H1 (cell line): ENCODE measurements at regions not wholly inside any gene's neighbourhood (a gene's known extent, or its start where the extent isn't known, plus 50 kb on each side); places are given as distances from the start of the nearest gene placed in this dataset.

ENCODE experiments used
- CTCF ChIA-PET: fragments of 300-600 bp; sonication (Branson Sonifier 250); formaldehyde crosslinking; loops from one replicate; lab custom pipeline; 2021; ENCODE audit not compliant: partially characterized antibody; lab: Charles Lee
- POLR2A ChIA-PET: fragments of 300-600 bp; sonication (Branson Sonifier 250); formaldehyde crosslinking; loops from one replicate; lab custom pipeline; 2021; ENCODE audit warnings: inconsistent platforms; ENCODE audit not compliant: partially characterized antibody; lab: Charles Lee
- DNase-seq, 2 experiments: peaks; one replicate each; pipeline versions ENCODE4 v3.0.0 to v3.0.0-alpha.2; 2010 to 2022; ENCODE audit warnings: low spot score in 2 of 2, low read depth in 1 of 2, mixed read lengths in 1 of 2
- FAIRE-seq: peaks from 2 replicates; lab custom pipeline; 2011; peaks lifted over from hg19 to GRCh38; lab: Jason Lieb, UNC
- H2AFZ ChIP-seq: 2 replicates; pipeline ENCODE4 v1.8.1; 2012; ENCODE audit warnings: low read length, inconsistent platforms
- H2AK5ac ChIP-seq: 2 replicates; pipeline ENCODE4 v1.6.1; 2013; ENCODE audit warnings: low read depth, low read length
- H2BK120ac ChIP-seq: replicated peaks from 2 replicates; pipeline ENCODE3; 2013; ENCODE audit warnings: low read depth, low read length, inconsistent platforms
- H2BK12ac ChIP-seq: 2 replicates; pipeline ENCODE4 v1.6.1; 2013; ENCODE audit warnings: low read depth, low read length
- H2BK15ac ChIP-seq: 2 replicates; pipeline ENCODE4 v1.6.1; 2013; ENCODE audit warnings: low read length
- H2BK20ac ChIP-seq: 2 replicates; pipeline ENCODE4 v1.6.1; 2013; ENCODE audit warnings: low read length
- H2BK5ac ChIP-seq: 2 replicates; pipeline ENCODE4 v1.6.1; 2013; ENCODE audit warnings: low read depth, low read length
- H3K14ac ChIP-seq: 2 replicates; pipeline ENCODE4 v1.6.1; 2013; ENCODE audit warnings: inconsistent platforms; ENCODE audit not compliant: insufficient read length
- H3K18ac ChIP-seq: 2 replicates; pipeline ENCODE4 v1.6.1; 2013; ENCODE audit warnings: low read length; ENCODE audit errors: extremely low read depth
- H3K23ac ChIP-seq: 2 replicates; pipeline ENCODE4 v1.6.1; 2013; ENCODE audit warnings: inconsistent platforms; ENCODE audit not compliant: insufficient read length
- H3K23me2 ChIP-seq: 2 replicates; pipeline ENCODE4 v1.6.1; 2013; ENCODE audit warnings: low read depth, low read length
- H3K27ac ChIP-seq: 2 replicates; pipeline ENCODE4 v1.6.1; 2011; ENCODE audit warnings: low read depth, low read length, inconsistent platforms
- H3K27me3 ChIP-seq, 4 experiments: replicated peaks in 1 of 4; 1 replicate in 1 of 4; 2 replicates in 3 of 4; pipeline versions ENCODE4 v1.6.1 to v1.8.1; 2011 to 2013; ENCODE audit warnings: low read length in 3 of 4, mild to moderate bottlenecking in 3 of 4, inconsistent platforms in 2 of 4, mixed read lengths in 2 of 4, moderate library complexity in 1 of 4; ENCODE audit not compliant: control insufficient read depth in 3 of 4, insufficient read depth in 3 of 4; ENCODE audit errors: extremely low read depth in 1 of 4
- H3K36me3 ChIP-seq, 4 experiments: 2 replicates each; pipeline versions ENCODE4 v1.6.1 to v1.8.1; 2011 to 2013; ENCODE audit warnings: mild to moderate bottlenecking in 4 of 4, low read length in 3 of 4, moderate library complexity in 2 of 4, control low read depth in 1 of 4, inconsistent platforms in 1 of 4; ENCODE audit not compliant: insufficient read depth in 4 of 4, control insufficient read depth in 2 of 4
- H3K4ac ChIP-seq: replicated peaks from 2 replicates; pipeline ENCODE3; 2013; ENCODE audit warnings: low read length, low read depth, mixed read lengths, inconsistent platforms; ENCODE audit not compliant: insufficient read length
- H3K4me1 ChIP-seq, 4 experiments: replicated peaks in 1 of 4; 1 replicate in 1 of 4; 2 replicates in 3 of 4; pipeline versions ENCODE4 v1.6.1 to v1.8.1; 2011 to 2013; ENCODE audit warnings: low read length in 3 of 4, inconsistent platforms in 2 of 4, mixed read lengths in 1 of 4; ENCODE audit not compliant: insufficient read depth in 4 of 4, control insufficient read depth in 3 of 4
- H3K4me2 ChIP-seq, 2 experiments: 2 replicates each; pipeline versions ENCODE4 v1.6.1 to v1.8.1; 2011 to 2013; ENCODE audit warnings: low read depth in 2 of 2, low read length in 2 of 2, control low read depth in 1 of 2, inconsistent platforms in 1 of 2, mild to moderate bottlenecking in 1 of 2; ENCODE audit not compliant: insufficient read depth in 1 of 2
- H3K4me3 ChIP-seq, 4 experiments: fragments of 200-600, 300-600 bp in 1 of 4; sonication (generic), shearing (Covaris generic), sonication (Bioruptor Twin) in 1 of 4; 2 replicates each; pipeline versions ENCODE4 v1.5.1 to v1.8.1; 2011 to 2016; ENCODE audit warnings: low read length in 4 of 4, low read depth in 3 of 4, control low read depth in 2 of 4, inconsistent platforms in 2 of 4, mild to moderate bottlenecking in 2 of 4, mixed read lengths in 1 of 4, moderate library complexity in 1 of 4; ENCODE audit not compliant: insufficient read depth in 2 of 4; ENCODE audit errors: extremely low read depth in 1 of 4
- H3K56ac ChIP-seq: replicated peaks from 2 replicates; pipeline ENCODE3; 2013; ENCODE audit warnings: low read depth, mild to moderate bottlenecking, mixed read lengths, low read length, inconsistent platforms; ENCODE audit not compliant: insufficient read length
- H3K79me1 ChIP-seq: 2 replicates; pipeline ENCODE4 v1.6.1; 2013; ENCODE audit warnings: low read depth, low read length, control low read depth
- H3K79me2 ChIP-seq, 2 experiments: 2 replicates each; pipeline versions ENCODE4 v1.6.1 to v1.8.1; 2012 to 2013; ENCODE audit warnings: low read length in 2 of 2, mild to moderate bottlenecking in 2 of 2, inconsistent platforms in 1 of 2; ENCODE audit not compliant: insufficient read depth in 2 of 2, control insufficient read depth in 1 of 2
- H3K9ac ChIP-seq, 4 experiments: replicated peaks in 1 of 4; 1 replicate in 1 of 4; 2 replicates in 3 of 4; pipeline versions ENCODE4 v1.6.1 to v1.8.1; 2011 to 2013; ENCODE audit warnings: low read depth in 3 of 4, low read length in 3 of 4, control low read depth in 2 of 4, mild to moderate bottlenecking in 2 of 4, moderate library complexity in 2 of 4, inconsistent platforms in 1 of 4; ENCODE audit errors: extremely low read depth in 1 of 4
- H3K9me3 ChIP-seq, 2 experiments: 2 replicates each; pipeline versions ENCODE4 v1.6.1 to v1.8.1; 2012 to 2013; ENCODE audit warnings: mild to moderate bottlenecking in 2 of 2, moderate library complexity in 2 of 2, control low read depth in 1 of 2, inconsistent platforms in 1 of 2, low read depth in 1 of 2, low read length in 1 of 2, mixed read lengths in 1 of 2; ENCODE audit not compliant: insufficient read depth in 2 of 2
- H4K20me1 ChIP-seq, 2 experiments: replicated peaks in 1 of 2; 2 replicates each; pipeline versions ENCODE3 to v1.8.1; 2011 to 2013; ENCODE audit warnings: inconsistent platforms in 2 of 2, low read length in 2 of 2, mild to moderate bottlenecking in 1 of 2; ENCODE audit not compliant: insufficient read depth in 2 of 2, control insufficient read depth in 1 of 2
- H4K5ac ChIP-seq: 2 replicates; pipeline ENCODE4 v1.6.1; 2013; ENCODE audit warnings: low read length, low read depth, mixed read lengths, inconsistent platforms; ENCODE audit not compliant: insufficient read length
- H4K8ac ChIP-seq: 2 replicates; pipeline ENCODE4 v1.8.0; 2013; ENCODE audit warnings: mild to moderate bottlenecking, moderate library complexity, low read length, inconsistent platforms; ENCODE audit not compliant: insufficient read depth; ENCODE audit errors: extremely low read depth
- H4K91ac ChIP-seq: replicated peaks from 2 replicates; pipeline ENCODE3; 2013; ENCODE audit warnings: low read length, mixed read lengths, inconsistent platforms; ENCODE audit not compliant: insufficient read length
- BACH1 ChIP-seq: IDR thresholded peaks from 2 replicates; pipeline ENCODE4 v1.6.1; 2012; ENCODE audit warnings: low read length, improper control_type of control experiment
- BRCA1 ChIP-seq: IDR thresholded peaks from 2 replicates; pipeline ENCODE4 v1.6.1; 2012; ENCODE audit warnings: low read depth, low read length, improper control_type of control experiment
- CBX5 ChIP-seq: fragments of 300-800, 300-1000 bp; sonication (generic); IDR thresholded peaks from 2 replicates; pipeline ENCODE4 v1.7.1; 2016; ENCODE audit warnings: antibody characterized with exemption, low read length, low read depth
- CBX8 ChIP-seq: fragments of 300-800, 300-1000 bp; sonication (generic); IDR thresholded peaks from 2 replicates; pipeline ENCODE4 v1.7.1; 2016; ENCODE audit warnings: low read depth, low read length, borderline replicate concordance
- CHD1 ChIP-seq: IDR thresholded peaks from 2 replicates; pipeline ENCODE4 v1.6.1; 2012; ENCODE audit warnings: low read depth, low read length, improper control_type of control experiment
- CREB1 ChIP-seq: IDR thresholded peaks from 2 replicates; pipeline ENCODE4 v1.6.1; 2012; ENCODE audit warnings: inconsistent platforms
- E2F6 ChIP-seq: IDR thresholded peaks from 2 replicates; pipeline ENCODE4 v1.6.1; 2012; ENCODE audit warnings: inconsistent platforms
- MAFK ChIP-seq: IDR thresholded peaks from 2 replicates; pipeline ENCODE4 v1.6.1; 2012; ENCODE audit warnings: low read depth, mild to moderate bottlenecking, improper control_type of control experiment, low read length
- MAX ChIP-seq: IDR thresholded peaks from 2 replicates; pipeline ENCODE4 v1.6.1; 2012; ENCODE audit warnings: inconsistent platforms
- SAP30 ChIP-seq: fragments of 300-600 bp; sonication (generic); IDR thresholded peaks from 2 replicates; pipeline ENCODE4 v1.7.1; 2012; ENCODE audit warnings: low read length, moderate library complexity, mild to moderate bottlenecking, inconsistent platforms; ENCODE audit not compliant: insufficient read depth, insufficient replicate concordance
- SIX5 ChIP-seq: IDR thresholded peaks from 2 replicates; pipeline ENCODE4 v1.6.1; 2011; ENCODE audit warnings: mild to moderate bottlenecking, low read depth, low read length
- SP2 ChIP-seq: IDR thresholded peaks from 2 replicates; pipeline ENCODE4 v1.6.1; 2012; ENCODE audit warnings: mild to moderate bottlenecking, low read length, inconsistent platforms
- TCF12 ChIP-seq: IDR thresholded peaks from 2 replicates; pipeline ENCODE4 v1.6.1; 2011; ENCODE audit warnings: low read depth, mild to moderate bottlenecking, low read length
- WGBS, 2 experiments: shearing (Covaris generic) in 1 of 2; methylation state at CpG; one replicate each; pipeline versions ENCODE4 v1.1.6 to v1.1.7; 2013 to 2015; ENCODE audit warnings: low lambda C conversion rate in 2 of 2, mixed read lengths in 2 of 2, inconsistent platforms in 1 of 2, low coverage in 1 of 2, missing lambda C conversion rate in 1 of 2; ENCODE audit not compliant: insufficient replicate concordance in 2 of 2, insufficient coverage in 1 of 2, insufficient read length in 1 of 2; ENCODE audit errors: extremely low coverage in 1 of 2, missing lambda C conversion rate in 1 of 2; 5-methylcytosine and 5-hydroxymethylcytosine counted together

DNA sequence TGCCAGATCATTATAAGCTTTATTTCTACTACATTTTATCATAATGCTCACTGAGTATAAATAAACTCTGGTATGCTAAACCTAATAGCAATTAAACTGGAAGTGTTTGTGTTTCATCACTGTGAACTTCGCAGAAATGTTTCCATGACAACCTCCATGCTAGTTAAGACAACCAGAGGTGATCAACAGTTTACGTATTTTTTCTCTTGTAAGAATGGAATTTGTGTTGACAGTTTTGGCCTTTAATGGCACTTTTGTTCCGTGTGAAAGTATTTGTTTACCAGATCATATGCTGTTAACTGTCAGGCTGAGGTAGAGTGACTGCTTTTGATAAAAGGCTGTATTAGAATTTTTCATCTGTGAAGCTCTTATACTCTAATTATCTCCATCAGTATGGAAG is 212.1 kb upstream of the PPP1R3A start:
- H2AK5ac ChIP-seq, result no peak overlapping the region
- H2BK5ac ChIP-seq, result no peak overlapping the region
- no peaks in the 10 kb centered on the region for H3K79me2 ChIP-seq
- no peak overlapping the region for H3K14ac ChIP-seq
- H4K91ac ChIP-seq, result no peak overlapping the region
- H2BK15ac ChIP-seq, result no peak overlapping the region
- H2BK120ac ChIP-seq, result no peak overlapping the region
- CTCF ChIA-PET, result no interaction called here
- WGBS, 2 experiments, result 84% methylated on average over 3 of the region's 3 CpGs; no CpG with 5 or more reads in 1 of the 2 experiments
- H2BK20ac ChIP-seq, result no peak overlapping the region
- H3K27me3 ChIP-seq, result no peaks in the 10 kb centered on the region; a peak in 1 of 7 replicates
- POLR2A ChIA-PET, result no interaction called here
- H4K8ac ChIP-seq, result no peak overlapping the region
- H3K56ac ChIP-seq, result no peak overlapping the region
- no peak for FAIRE-seq
- no peaks in the 10 kb centered on the region for H3K23me2 ChIP-seq
- H4K5ac ChIP-seq, result no peak overlapping the region
- no peaks in the 10 kb centered on the region for H3K79me1 ChIP-seq
- no peaks in the 10 kb centered on the region for H4K20me1 ChIP-seq
- no peaks in the 10 kb centered on the region for H3K4me1 ChIP-seq
- no peak overlapping the region for H3K27ac ChIP-seq
- H3K36me3 ChIP-seq, result no peaks in the 10 kb centered on the region
- no peak overlapping the region for H3K4me2 ChIP-seq
- DNase-seq, result no peak
- H3K4ac ChIP-seq, result no peak overlapping the region
- H3K23ac ChIP-seq, result no peak overlapping the region
- no peaks in the 10 kb centered on the region for H3K9me3 ChIP-seq
- H3K18ac ChIP-seq, result no peak overlapping the region
- no peak overlapping the region for H2AFZ ChIP-seq
- no peak overlapping the region for H2BK12ac ChIP-seq
- H3K4me3 ChIP-seq, result no peak overlapping the region
- no peak overlapping the region for H3K9ac ChIP-seq
- TF ChIP-seq CHD1 (no peak), CREB1 (no peak), MAFK (no peak), E2F6 (no peak), CBX5 (no peak), SAP30 (no peak), CBX8 (no peak), MAX (no peak), BACH1 (no peak), BRCA1 (no peak), SIX5 (no peak), SP2 (no peak), TCF12 (no peak)
